GM23248 (cell line): ENCODE measurements at regions not wholly inside any gene's neighbourhood (a gene's known extent, or its start where the extent isn't known, plus 50 kb on each side); places are given as distances from the start of the nearest gene placed in this dataset.

Source experiments
- EZH2 ChIP-seq: fragments of 200-600 bp; sonication (generic); IDR thresholded peaks from 2 replicates; pipeline ENCODE4 v1.6.1; 2018; ENCODE audit warnings: antibody characterized with exemption, mild to moderate bottlenecking; ENCODE audit not compliant: insufficient read depth, poor library complexity, severe bottlenecking
- EZH2phosphoT487 ChIP-seq: fragments of 200-600 bp; sonication (generic); IDR thresholded peaks from 2 replicates; pipeline ENCODE4 v1.6.1; 2018; ENCODE audit warnings: antibody characterized with exemption, moderate library complexity, mild to moderate bottlenecking, low read depth; ENCODE audit not compliant: insufficient read depth

- TF ChIP-seq EZH2: no peak
- no peak for TF ChIP-seq EZH2phosphoT487
These were observed 325.3 kb downstream of the GALC start for GRCh38 chr14:87667659-87668058.
